Upper lobe of left lung (tissue), 6 donors: ENCODE measurements at regions not wholly inside any gene's neighbourhood (a gene's known extent, or its start where the extent isn't known, plus 50 kb on each side); places are given as distances from the start of the nearest gene placed in this dataset.
"Not testable (repeated sequence)": the region's sequence is repeated elsewhere in the genome, so short reads cannot be mapped to it uniquely, and the experiment has no call there.

Experiments used
- ATAC-seq, 2 donors: fragments of 200-7000 bp; cut with Tn5 transposase; one replicate each; pipeline ENCODE4 v1.9.1; 2022; ENCODE audit warnings: mild to moderate bottlenecking in 2 of 2, moderate library complexity in 2 of 2; ENCODE audit not compliant: low FRiP score in 2 of 2
- DNase-seq, 2 donors: peaks; one replicate each; pipeline ENCODE4 v3.0.0-alpha.2; 2019 to 2020
- H3K27ac ChIP-seq, 4 donors: fragments of 200-600 bp; sonication (generic); one replicate each; pipeline ENCODE4 v1.5.1; 2016 to 2019
- H3K27me3 ChIP-seq, 4 donors: fragments of 200-600 bp; sonication (generic); one replicate each; pipeline ENCODE4 v1.5.1; 2017 to 2019
- H3K36me3 ChIP-seq, 4 donors: fragments of 200-600 bp; sonication (generic); one replicate each; pipeline ENCODE4 v1.5.1; 2016 to 2019
- H3K4me1 ChIP-seq, 4 donors: fragments of 200-600 bp; sonication (generic); one replicate each; pipeline ENCODE4 v1.5.1; 2018 to 2019
- H3K4me3 ChIP-seq, 4 donors: fragments of 200-600 bp; sonication (generic); one replicate each; pipeline ENCODE4 v1.5.1; 2017 to 2019; ENCODE audit warnings: mild to moderate bottlenecking in 2 of 4, moderate library complexity in 1 of 4
- H3K9me3 ChIP-seq, 4 donors: fragments of 200-600 bp; sonication (generic); one replicate each; pipeline ENCODE4 v1.5.1; 2018 to 2019
- CTCF ChIP-seq, 6 experiments: fragments of 450-650 bp in 4 of 6; fragments of 200-600 bp in 2 of 6; sonication (generic) in 2 of 6; IDR thresholded peaks; one replicate each; pipeline ENCODE4 v1.5.1; 2016 to 2019; ENCODE audit warnings: antibody characterized with exemption in 6 of 6
- EP300 ChIP-seq, 4 donors: sonication (generic); formaldehyde crosslinking; IDR thresholded peaks; one replicate each; pipeline ENCODE4 v1.5.1; 2017; ENCODE audit warnings: antibody characterized with exemption in 4 of 4, control low read depth in 2 of 4
- POLR2A ChIP-seq, 4 donors: fragments of 450-650 bp; IDR thresholded peaks; one replicate each; pipeline ENCODE4 v1.5.1; 2016 to 2017; ENCODE audit warnings: antibody characterized with exemption in 4 of 4, mild to moderate bottlenecking in 2 of 4
- POLR2AphosphoS5 ChIP-seq, 2 donors: sonication (generic); formaldehyde crosslinking; IDR thresholded peaks; one replicate each; pipeline ENCODE4 v1.5.1; 2017; ENCODE audit warnings: antibody characterized with exemption in 2 of 2
- WGBS, 2 donors: methylation state at CpG; one replicate each; pipeline ENCODE4 v1.1.5; 2017 to 2018; 5-methylcytosine and 5-hydroxymethylcytosine counted together
- donor health status: DM: no; HTN: no; CAD: no; lungs with moderate emphysema.
- donor health status: DM: no; HTN: yes; CAD: no; lungs with severe emphysema.

- Histone ChIP-seq H3K27ac (no peak overlapping the region), H3K4me3 (no peak overlapping the region), H3K36me3 (no peaks in the 10 kb centered on the region), H3K9me3 (peaks cover 0 to 6% (median 3%) of the 10 kb centered on the region in 4 donors), H3K27me3 (no peaks in the 10 kb centered on the region), H3K4me1 (no peaks in the 10 kb centered on the region)
- ATAC-seq (peak in 1 of 2 donors; percentile 66), DNase-seq (no peak)
- WGBS, 2 donors: 32 to 35% methylated on average over 2 of the region's 2 CpGs
- TF ChIP-seq POLR2AphosphoS5 (IDR thresholded peaks at IDR 0.05) (no peak), CTCF (IDR thresholded peaks at IDR 0.05) (peak in 5 of 6 experiments; percentile 24 to 66 (median 30))
Observed at GRCh38 chr4:84258905-84259830, 239.9 kb downstream of the NKX6-1 start.

- 87 to 89% methylated on average over 2 of the region's 2 CpGs for WGBS, 2 donors
- Histone ChIP-seq H3K9me3 (no peaks in the 10 kb centered on the region), H3K4me1 (no peaks in the 10 kb centered on the region), H3K36me3 (no peaks in the 10 kb centered on the region), H3K27me3 (no peaks in the 10 kb centered on the region), H3K27ac (no peak overlapping the region), H3K4me3 (no peak overlapping the region)
- ATAC-seq (no peak), DNase-seq (no peak)
- no peak for TF ChIP-seq POLR2AphosphoS5 (IDR thresholded peaks at IDR 0.05)
- no peak for TF ChIP-seq CTCF (IDR thresholded peaks at IDR 0.05)
- no peak for TF ChIP-seq EP300 (IDR thresholded peaks at IDR 0.05)
- TF ChIP-seq POLR2A (IDR thresholded peaks at IDR 0.05): no peak
Observed at GRCh38 chr4:84254537-84254936, 244.6 kb downstream of the NKX6-1 start.

- H3K4me3 ChIP-seq: no peak overlapping the region
- no peak for ATAC-seq
- H3K27me3 ChIP-seq: no peaks in the 10 kb centered on the region
- no peak for DNase-seq
- no peaks in the 10 kb centered on the region for H3K4me1 ChIP-seq
- TF ChIP-seq POLR2AphosphoS5 (IDR thresholded peaks at IDR 0.05) (no peak), POLR2A (IDR thresholded peaks at IDR 0.05) (no peak), EP300 (IDR thresholded peaks at IDR 0.05) (no peak), CTCF (IDR thresholded peaks at IDR 0.05) (no peak)
- no peaks in the 10 kb centered on the region for H3K36me3 ChIP-seq
- WGBS, 2 donors: 82 to 83% methylated on average over 2 of the region's 2 CpGs
- no peaks in the 10 kb centered on the region for H3K9me3 ChIP-seq
- H3K27ac ChIP-seq: no peak overlapping the region
Observed at GRCh38 chr4:84249521-84249920, 249.6 kb downstream of the NKX6-1 start.

GRCh38 chr4:84245042-84245441 is 254.1 kb downstream of the NKX6-1 start:
- H3K27me3 ChIP-seq, H3K4me3 ChIP-seq, H3K36me3 ChIP-seq, H3K27ac ChIP-seq, H3K4me1 ChIP-seq, H3K9me3 ChIP-seq: not testable (repeated sequence)
- ATAC-seq (peak in 1 of 2 donors; percentile 23), DNase-seq (peak in 1 of 2 donors; percentile 55)
- WGBS, 2 donors: 95 to 96% methylated on average over 9 to 14 of the region's 14 CpGs

GRCh38 chr4:84244346-84244801 is 254.7 kb downstream of the NKX6-1 start:
- peak in 1 of 2 donors; percentile 56 for DNase-seq
- not testable (repeated sequence) for H3K27ac ChIP-seq, H3K9me3 ChIP-seq, H3K36me3 ChIP-seq, H3K4me3 ChIP-seq, H3K27me3 ChIP-seq, H3K4me1 ChIP-seq
- peak in 1 of 2 donors; percentile 28 for ATAC-seq
- WGBS, 2 donors: 96% methylated on average over 19 of the region's 19 CpGs; no CpG with 5 or more reads in 1 of the 2 donors

GRCh38 chr4:84243685-84244084 is 255.4 kb downstream of the NKX6-1 start:
- H3K27me3 ChIP-seq: no peaks in the 10 kb centered on the region
- H3K9me3 ChIP-seq: no peaks in the 10 kb centered on the region
- H3K4me1 ChIP-seq: no peaks in the 10 kb centered on the region
- H3K27ac ChIP-seq: no peak overlapping the region
- no peak for ATAC-seq
- H3K36me3 ChIP-seq: no peaks in the 10 kb centered on the region
- H3K4me3 ChIP-seq: no peak overlapping the region
- TF ChIP-seq CTCF (IDR thresholded peaks at IDR 0.05) (no peak), EP300 (IDR thresholded peaks at IDR 0.05) (no peak), POLR2A (IDR thresholded peaks at IDR 0.05) (no peak), POLR2AphosphoS5 (IDR thresholded peaks at IDR 0.05) (no peak)
- peak in 1 of 2 donors; percentile 65 for DNase-seq
- 89 to 90% methylated on average over 14 of the region's 14 CpGs for WGBS, 2 donors
